ENCODE measurements at regions not wholly inside any gene's neighbourhood (a gene's known extent, or its start where the extent isn't known, plus 50 kb on each side); places are given as distances from the start of the nearest gene placed in this dataset.

- ATAC-seq, result no peak
Observed at GRCh38 chr4:184906480-184907097, 80.8 kb upstream of the ACSL1 start.

GRCh38 chr4:184907216-184907615, 81.4 kb upstream of the ACSL1 start:
- TF ChIP-seq ZNF70 (CRISPR knock-in tag; IDR thresholded peaks at IDR 0.05), result no peak
- no peak for TF ChIP-seq ISL1 (CRISPR knock-in tag; IDR thresholded peaks at IDR 0.05)
- no peak for TF ChIP-seq ZNF565 (CRISPR knock-in tag; conservative IDR thresholded peaks at IDR 0.05; ENCODE audit: low read depth)
- TF ChIP-seq CREB5 (CRISPR knock-in tag; IDR thresholded peaks at IDR 0.05; ENCODE audit: low read depth), result no peak
- no peak for TF ChIP-seq ARNTL (CRISPR knock-in tag; IDR thresholded peaks at IDR 0.05; ENCODE audit: borderline replicate concordance, low read depth)
- TF ChIP-seq ZC3H10 (CRISPR knock-in tag; IDR thresholded peaks at IDR 0.05), result no peak
- TF ChIP-seq POU6F1 (CRISPR knock-in tag; IDR thresholded peaks at IDR 0.05; ENCODE audit: borderline replicate concordance, low read depth), result no peak
- no peak for TF ChIP-seq RARB (CRISPR knock-in tag; IDR thresholded peaks at IDR 0.05)
- TF ChIP-seq PPARA (CRISPR knock-in tag; IDR thresholded peaks at IDR 0.05; ENCODE audit: borderline replicate concordance), result no peak
- no peak for TF ChIP-seq ZNF8 (CRISPR knock-in tag; IDR thresholded peaks at IDR 0.05)
- no peak for ATAC-seq

More at GRCh38 chr4:184906480-184907097, 80.8 kb upstream of the ACSL1 start:
- TF ChIP-seq ZC3H10 (CRISPR knock-in tag; IDR thresholded peaks at IDR 0.05) (no peak), SNAI2 (CRISPR knock-in tag; IDR thresholded peaks at IDR 0.05) (no peak), ZNF8 (CRISPR knock-in tag; IDR thresholded peaks at IDR 0.05) (no peak), ZNF565 (CRISPR knock-in tag; conservative IDR thresholded peaks at IDR 0.05; ENCODE audit: low read depth) (no peak), RARB (CRISPR knock-in tag; IDR thresholded peaks at IDR 0.05) (no peak), OSR1 (CRISPR knock-in tag; IDR thresholded peaks at IDR 0.05) (no peak), PATZ1 (CRISPR knock-in tag; IDR thresholded peaks at IDR 0.05; ENCODE audit: borderline replicate concordance) (no peak), ARNTL (CRISPR knock-in tag; IDR thresholded peaks at IDR 0.05; ENCODE audit: borderline replicate concordance, low read depth) (no peak), ESRRG (CRISPR knock-in tag; IDR thresholded peaks at IDR 0.05) (no peak), TCF4 (CRISPR knock-in tag; IDR thresholded peaks at IDR 0.05; ENCODE audit: borderline replicate concordance) (no peak), ISL1 (CRISPR knock-in tag; IDR thresholded peaks at IDR 0.05) (no peak), GLIS3 (CRISPR knock-in tag; IDR thresholded peaks at IDR 0.05) (no peak), ZNF70 (CRISPR knock-in tag; IDR thresholded peaks at IDR 0.05) (no peak)

- ATAC-seq, result no peak
- TF ChIP-seq PATZ1 (CRISPR knock-in tag; IDR thresholded peaks at IDR 0.05; ENCODE audit: borderline replicate concordance) (no peak), ZC3H10 (CRISPR knock-in tag; IDR thresholded peaks at IDR 0.05) (no peak), CSDC2 (CRISPR knock-in tag; IDR thresholded peaks at IDR 0.05) (no peak), ISL1 (CRISPR knock-in tag; IDR thresholded peaks at IDR 0.05) (no peak), ZNF70 (CRISPR knock-in tag; IDR thresholded peaks at IDR 0.05) (no peak), CREB5 (CRISPR knock-in tag; IDR thresholded peaks at IDR 0.05; ENCODE audit: low read depth) (no peak)
Observed at GRCh38 chr4:184907810-184908209, 82.0 kb upstream of the ACSL1 start.

GRCh38 chr4:184911310-184911709, 85.5 kb upstream of the ACSL1 start:
- ATAC-seq, result no peak
- TF ChIP-seq PATZ1 (CRISPR knock-in tag; IDR thresholded peaks at IDR 0.05; ENCODE audit: borderline replicate concordance), result no peak

All from SK-N-SH treated with all-trans-retinoic acid at 6 μM for 48 hours (cell line).